HEK293 (cell line): ENCODE measurements at regions not wholly inside any gene's neighbourhood (a gene's known extent, or its start where the extent isn't known, plus 50 kb on each side); places are given as distances from the start of the nearest gene placed in this dataset.

Source experiments
- CTCF ChIA-PET: fragments of 350-600 bp; formaldehyde crosslinking; extraction: SDS; loops from one replicate; lab custom pipeline; 2021; ENCODE audit warnings: antibody characterized with exemption; lab: Yijun Ruan, JAX
- POLR2A ChIA-PET: fragments of 300-600 bp; formaldehyde crosslinking; extraction: SDS; loops from one replicate; lab custom pipeline; 2020; ENCODE audit warnings: antibody characterized with exemption, inconsistent platforms; lab: Yijun Ruan, JAX
- H3K27ac ChIP-seq: fragments of 200-500 bp; sonication (Bioruptor generic); 2 replicates; pipeline ENCODE4 v1.5.1; 2014; ENCODE audit warnings: low read depth, low read length, control low read depth, inconsistent platforms; ENCODE audit errors: extremely low read depth
- H3K36me3 ChIP-seq, 2 experiments: fragments of 200-500 bp in 1 of 2; sonication (Bioruptor generic) in 1 of 2; 1 replicate in 1 of 2; 2 replicates in 1 of 2; pipeline ENCODE4 v1.5.1; 2014 to 2017; ENCODE audit warnings: inconsistent platforms in 2 of 2, low read length in 2 of 2; ENCODE audit not compliant: control insufficient read depth in 2 of 2, insufficient read depth in 1 of 2
- H3K4me1 ChIP-seq: fragments of 200-500 bp; sonication (Bioruptor generic); 2 replicates; pipeline ENCODE4 v1.5.1; 2014; ENCODE audit warnings: mild to moderate bottlenecking, low read length, inconsistent platforms; ENCODE audit not compliant: control insufficient read depth, insufficient read depth
- H3K4me3 ChIP-seq: 2 replicates; pipeline ENCODE4 v1.5.1; 2011; ENCODE audit warnings: low read depth, mild to moderate bottlenecking, control low read depth, low read length, moderate library complexity
- H3K9me3 ChIP-seq: fragments of 200-500 bp; sonication (Bioruptor generic); 2 replicates; pipeline ENCODE4 v1.5.1; 2014; ENCODE audit warnings: low read depth, low read length, inconsistent platforms; ENCODE audit not compliant: control insufficient read depth, insufficient read depth
- BCL11A ChIP-seq: fragments of 450-650 bp; formaldehyde crosslinking; IDR thresholded peaks from 2 replicates; pipeline ENCODE4 v1.5.1; 2016; ENCODE audit warnings: low read depth, missing biosample characterization, missing genetic modification characterization
- KLF9 ChIP-seq: fragments of 450-650 bp; formaldehyde crosslinking; IDR thresholded peaks from 2 replicates; pipeline ENCODE4 v1.5.1; 2016; ENCODE audit warnings: missing biosample characterization, missing genetic modification characterization, low read depth
- MEIS1 ChIP-seq: sonication (generic); formaldehyde crosslinking; IDR thresholded peaks from 2 replicates; pipeline ENCODE4 v1.8.1; 2022; ENCODE audit warnings: missing genetic modification reagents, mild to moderate bottlenecking, borderline replicate concordance
- MYNN ChIP-seq: fragments of 450-650 bp; formaldehyde crosslinking; IDR thresholded peaks from 2 replicates; pipeline ENCODE4 v1.5.1; 2016; ENCODE audit warnings: missing biosample characterization, missing genetic modification characterization, borderline replicate concordance
- RBAK ChIP-seq: fragments of 450-650 bp; formaldehyde crosslinking; IDR thresholded peaks from 2 replicates; pipeline ENCODE4 v1.5.1; 2016; ENCODE audit warnings: missing biosample characterization, missing genetic modification characterization
- SP2 ChIP-seq: fragments of 450-650 bp; formaldehyde crosslinking; IDR thresholded peaks from 2 replicates; pipeline ENCODE4 v1.5.1; 2016; ENCODE audit warnings: missing biosample characterization, missing genetic modification characterization
- SP7 ChIP-seq: fragments of 450-650 bp; formaldehyde crosslinking; IDR thresholded peaks from 2 replicates; pipeline ENCODE4 v1.5.1; 2016; ENCODE audit warnings: missing biosample characterization, missing genetic modification characterization
- ZIC2 ChIP-seq: fragments of 450-650 bp; formaldehyde crosslinking; IDR thresholded peaks from 2 replicates; pipeline ENCODE4 v1.5.1; 2016; ENCODE audit warnings: missing biosample characterization, missing genetic modification characterization
- ZNF133 ChIP-seq: fragments of 450-650 bp; formaldehyde crosslinking; IDR thresholded peaks from 2 replicates; pipeline ENCODE4 v1.5.1; 2016; ENCODE audit warnings: missing biosample characterization, missing genetic modification characterization
- ZNF169 ChIP-seq: fragments of 450-650 bp; formaldehyde crosslinking; IDR thresholded peaks from 2 replicates; pipeline ENCODE4 v1.5.1; 2016; ENCODE audit warnings: missing biosample characterization, missing genetic modification characterization
- ZNF174 ChIP-seq: fragments of 450-650 bp; formaldehyde crosslinking; IDR thresholded peaks from 2 replicates; pipeline ENCODE4 v1.5.0; 2017; ENCODE audit warnings: missing biosample characterization, mild to moderate bottlenecking, missing genetic modification characterization
- ZNF350 ChIP-seq: fragments of 450-650 bp; formaldehyde crosslinking; IDR thresholded peaks from 2 replicates; pipeline ENCODE4 v1.5.0; 2017; ENCODE audit warnings: missing biosample characterization, mild to moderate bottlenecking, missing genetic modification characterization
- ZNF549 ChIP-seq: fragments of 450-650 bp; IDR thresholded peaks from 2 replicates; pipeline ENCODE4 v1.5.1; 2018; ENCODE audit warnings: missing biosample characterization, missing genetic modification characterization, mild to moderate bottlenecking, inconsistent platforms, moderate library complexity
- ZNF610 ChIP-seq: fragments of 450-650 bp; formaldehyde crosslinking; IDR thresholded peaks from 2 replicates; pipeline ENCODE4 v1.5.1; 2016; ENCODE audit warnings: missing biosample characterization, missing genetic modification characterization, borderline replicate concordance
- TF ChIP-seq, protein P1 (sequence below): fragments of 450-650 bp; formaldehyde crosslinking; IDR thresholded peaks from 2 replicates; pipeline ENCODE4 v1.5.1; 2016; ENCODE audit warnings: missing biosample characterization, missing genetic modification characterization
- TF ChIP-seq, protein P2 (sequence below): fragments of 450-650 bp; formaldehyde crosslinking; IDR thresholded peaks from 2 replicates; pipeline ENCODE4; 2016; ENCODE audit warnings: missing biosample characterization, missing genetic modification characterization
- TF ChIP-seq, protein P3 (sequence below): fragments of 450-650 bp; formaldehyde crosslinking; IDR thresholded peaks from 2 replicates; pipeline ENCODE4 v1.5.1; 2017; ENCODE audit warnings: missing biosample characterization, missing genetic modification characterization
- TF ChIP-seq, protein P4 (sequence below): fragments of 450-650 bp; formaldehyde crosslinking; IDR thresholded peaks from 2 replicates; pipeline ENCODE4 v1.5.1; 2016; ENCODE audit warnings: missing biosample characterization, missing genetic modification characterization, low read depth
- TF ChIP-seq, protein P5 (sequence below): fragments of 450-650 bp; formaldehyde crosslinking; IDR thresholded peaks from 2 replicates; pipeline ENCODE4 v1.5.0; 2017; ENCODE audit warnings: missing biosample characterization, missing genetic modification characterization, borderline replicate concordance
- TF ChIP-seq, protein P6 (sequence below): fragments of 450-650 bp; IDR thresholded peaks from 2 replicates; pipeline ENCODE4 v1.5.1; 2018; ENCODE audit warnings: missing biosample characterization, mild to moderate bottlenecking, missing genetic modification characterization

DNA sequence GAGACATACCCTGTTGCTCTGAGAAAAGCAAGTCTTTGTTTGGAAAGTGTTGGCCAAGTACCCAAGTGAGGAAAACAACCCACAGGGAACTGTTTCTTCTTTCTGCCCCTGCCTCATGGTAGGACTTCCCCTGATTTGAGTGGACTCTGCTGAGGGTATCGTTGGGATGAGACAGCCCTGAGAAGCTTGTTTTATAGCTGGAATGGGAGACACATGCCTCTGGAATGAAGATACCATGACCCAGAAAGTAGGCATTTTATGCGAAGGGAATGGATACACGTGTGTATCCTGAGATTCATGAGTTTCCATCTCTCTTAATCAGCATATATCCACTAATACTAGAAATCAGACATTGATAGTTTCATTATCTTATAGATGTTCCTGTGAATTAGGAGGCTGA is 382.3 kb downstream of the ATP23 start (continued):
- TF ChIP-seq SP7 (no peak), KLF9 (tag by site-specific recombination) (no peak), ZNF350 (tag by site-specific recombination) (no peak), ZNF169 (tag by site-specific recombination) (no peak)
- TF ChIP-seq, protein P1, sequence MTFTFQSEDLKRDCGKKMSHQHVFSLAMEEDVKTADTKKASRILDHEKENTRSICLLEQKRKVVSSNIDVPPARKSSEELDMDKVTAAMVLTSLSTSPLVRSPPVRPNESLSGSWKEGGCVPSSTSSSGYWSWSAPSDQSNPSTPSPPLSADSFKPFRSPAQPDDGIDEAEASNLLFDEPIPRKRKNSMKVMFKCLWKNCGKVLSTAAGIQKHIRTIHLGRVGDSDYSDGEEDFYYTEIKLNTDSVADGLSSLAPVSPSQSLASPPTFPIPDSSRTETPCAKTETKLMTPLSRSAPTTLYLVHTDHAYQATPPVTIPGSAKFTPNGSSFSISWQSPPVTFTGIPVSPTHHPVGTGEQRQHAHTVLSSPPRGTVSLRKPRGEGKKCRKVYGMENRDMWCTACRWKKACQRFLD = no peak
- TF ChIP-seq, protein P2, sequence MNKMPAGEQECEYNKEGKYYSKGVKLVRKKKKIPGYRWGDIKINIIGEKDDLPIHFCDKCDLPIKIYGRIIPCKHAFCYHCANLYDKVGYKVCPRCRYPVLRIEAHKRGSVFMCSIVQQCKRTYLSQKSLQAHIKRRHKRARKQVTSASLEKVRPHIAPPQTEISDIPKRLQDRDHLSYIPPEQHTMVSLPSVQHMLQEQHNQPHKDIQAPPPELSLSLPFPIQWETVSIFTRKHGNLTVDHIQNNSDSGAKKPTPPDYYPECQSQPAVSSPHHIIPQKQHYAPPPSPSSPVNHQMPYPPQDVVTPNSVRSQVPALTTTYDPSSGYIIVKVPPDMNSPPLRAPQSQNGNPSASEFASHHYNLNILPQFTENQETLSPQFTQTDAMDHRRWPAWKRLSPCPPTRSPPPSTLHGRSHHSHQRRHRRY (tag by site-specific recombination) = no peak

DNA sequence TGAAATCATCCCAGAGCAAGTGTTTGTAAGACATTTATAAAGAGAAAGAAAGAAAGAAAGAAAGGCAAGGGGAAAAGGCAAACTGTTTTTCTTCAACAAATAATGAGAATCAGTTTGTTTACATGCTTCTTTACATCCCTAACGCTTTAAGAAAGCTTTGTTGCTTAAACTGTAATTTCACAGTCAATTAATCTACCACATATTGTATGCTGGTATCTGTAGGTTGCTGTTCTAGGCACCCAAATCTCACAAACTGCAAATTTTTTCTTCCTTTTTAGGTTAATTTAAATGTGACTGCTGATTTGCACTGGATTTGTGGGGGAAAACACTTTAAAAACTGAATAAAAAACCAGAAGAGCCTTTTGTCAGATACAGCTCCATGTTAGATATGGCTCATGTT is 384.2 kb downstream of the ATP23 start:
- Histone ChIP-seq H3K4me1 (no peaks in the 10 kb centered on the region), H3K4me3 (no peak overlapping the region), H3K9me3 (no peaks in the 10 kb centered on the region), H3K36me3 (no peaks in the 10 kb centered on the region), H3K27ac (no peak overlapping the region)
- ChIA-PET POLR2A (no interaction called here), CTCF (interaction anchor here (0.9 to 1.0 kb wide), 2 partner anchors 21 to 215 kb away, joined by 3 read pairs; no protein-coding TSS in a partner anchor)
- TF ChIP-seq MYNN (tag by site-specific recombination) (no peak), ZNF610 (tag by site-specific recombination) (no peak), ZNF133 (no peak), ZNF174 (tag by site-specific recombination) (no peak), SP2 (no peak), ZIC2 (tag by site-specific recombination) (no peak), ZNF549 (tag by site-specific recombination) (no peak), RBAK (tag by site-specific recombination) (no peak), BCL11A (tag by site-specific recombination) (no peak), MEIS1 (CRISPR knock-in tag) (no peak)
- TF ChIP-seq, protein P3, sequence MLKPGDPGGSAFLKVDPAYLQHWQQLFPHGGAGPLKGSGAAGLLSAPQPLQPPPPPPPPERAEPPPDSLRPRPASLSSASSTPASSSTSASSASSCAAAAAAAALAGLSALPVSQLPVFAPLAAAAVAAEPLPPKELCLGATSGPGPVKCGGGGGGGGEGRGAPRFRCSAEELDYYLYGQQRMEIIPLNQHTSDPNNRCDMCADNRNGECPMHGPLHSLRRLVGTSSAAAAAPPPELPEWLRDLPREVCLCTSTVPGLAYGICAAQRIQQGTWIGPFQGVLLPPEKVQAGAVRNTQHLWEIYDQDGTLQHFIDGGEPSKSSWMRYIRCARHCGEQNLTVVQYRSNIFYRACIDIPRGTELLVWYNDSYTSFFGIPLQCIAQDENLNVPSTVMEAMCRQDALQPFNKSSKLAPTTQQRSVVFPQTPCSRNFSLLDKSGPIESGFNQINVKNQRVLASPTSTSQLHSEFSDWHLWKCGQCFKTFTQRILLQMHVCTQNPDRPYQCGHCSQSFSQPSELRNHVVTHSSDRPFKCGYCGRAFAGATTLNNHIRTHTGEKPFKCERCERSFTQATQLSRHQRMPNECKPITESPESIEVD = no peak
- TF ChIP-seq, protein P4, sequence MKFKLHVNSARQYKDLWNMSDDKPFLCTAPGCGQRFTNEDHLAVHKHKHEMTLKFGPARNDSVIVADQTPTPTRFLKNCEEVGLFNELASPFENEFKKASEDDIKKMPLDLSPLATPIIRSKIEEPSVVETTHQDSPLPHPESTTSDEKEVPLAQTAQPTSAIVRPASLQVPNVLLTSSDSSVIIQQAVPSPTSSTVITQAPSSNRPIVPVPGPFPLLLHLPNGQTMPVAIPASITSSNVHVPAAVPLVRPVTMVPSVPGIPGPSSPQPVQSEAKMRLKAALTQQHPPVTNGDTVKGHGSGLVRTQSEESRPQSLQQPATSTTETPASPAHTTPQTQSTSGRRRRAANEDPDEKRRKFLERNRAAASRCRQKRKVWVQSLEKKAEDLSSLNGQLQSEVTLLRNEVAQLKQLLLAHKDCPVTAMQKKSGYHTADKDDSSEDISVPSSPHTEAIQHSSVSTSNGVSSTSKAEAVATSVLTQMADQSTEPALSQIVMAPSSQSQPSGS (tag by site-specific recombination) = no peak
- TF ChIP-seq, protein P5, sequence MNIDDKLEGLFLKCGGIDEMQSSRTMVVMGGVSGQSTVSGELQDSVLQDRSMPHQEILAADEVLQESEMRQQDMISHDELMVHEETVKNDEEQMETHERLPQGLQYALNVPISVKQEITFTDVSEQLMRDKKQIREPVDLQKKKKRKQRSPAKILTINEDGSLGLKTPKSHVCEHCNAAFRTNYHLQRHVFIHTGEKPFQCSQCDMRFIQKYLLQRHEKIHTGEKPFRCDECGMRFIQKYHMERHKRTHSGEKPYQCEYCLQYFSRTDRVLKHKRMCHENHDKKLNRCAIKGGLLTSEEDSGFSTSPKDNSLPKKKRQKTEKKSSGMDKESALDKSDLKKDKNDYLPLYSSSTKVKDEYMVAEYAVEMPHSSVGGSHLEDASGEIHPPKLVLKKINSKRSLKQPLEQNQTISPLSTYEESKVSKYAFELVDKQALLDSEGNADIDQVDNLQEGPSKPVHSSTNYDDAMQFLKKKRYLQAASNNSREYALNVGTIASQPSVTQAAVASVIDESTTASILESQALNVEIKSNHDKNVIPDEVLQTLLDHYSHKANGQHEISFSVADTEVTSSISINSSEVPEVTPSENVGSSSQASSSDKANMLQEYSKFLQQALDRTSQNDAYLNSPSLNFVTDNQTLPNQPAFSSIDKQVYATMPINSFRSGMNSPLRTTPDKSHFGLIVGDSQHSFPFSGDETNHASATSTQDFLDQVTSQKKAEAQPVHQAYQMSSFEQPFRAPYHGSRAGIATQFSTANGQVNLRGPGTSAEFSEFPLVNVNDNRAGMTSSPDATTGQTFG (tag by site-specific recombination) = no peak
- TF ChIP-seq, protein P6, sequence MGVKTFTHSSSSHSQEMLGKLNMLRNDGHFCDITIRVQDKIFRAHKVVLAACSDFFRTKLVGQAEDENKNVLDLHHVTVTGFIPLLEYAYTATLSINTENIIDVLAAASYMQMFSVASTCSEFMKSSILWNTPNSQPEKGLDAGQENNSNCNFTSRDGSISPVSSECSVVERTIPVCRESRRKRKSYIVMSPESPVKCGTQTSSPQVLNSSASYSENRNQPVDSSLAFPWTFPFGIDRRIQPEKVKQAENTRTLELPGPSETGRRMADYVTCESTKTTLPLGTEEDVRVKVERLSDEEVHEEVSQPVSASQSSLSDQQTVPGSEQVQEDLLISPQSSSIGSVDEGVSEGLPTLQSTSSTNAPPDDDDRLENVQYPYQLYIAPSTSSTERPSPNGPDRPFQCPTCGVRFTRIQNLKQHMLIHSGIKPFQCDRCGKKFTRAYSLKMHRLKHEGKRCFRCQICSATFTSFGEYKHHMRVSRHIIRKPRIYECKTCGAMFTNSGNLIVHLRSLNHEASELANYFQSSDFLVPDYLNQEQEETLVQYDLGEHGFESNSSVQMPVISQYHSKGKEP = no peak
- TF ChIP-seq, all 188 proteins: peak for 0
